ENCODE measurements at regions not wholly inside any gene's neighbourhood (a gene's known extent, or its start where the extent isn't known, plus 50 kb on each side); places are given as distances from the start of the nearest gene placed in this dataset.

- no peak for TF ChIP-seq CTCF (IDR thresholded peaks at IDR 0.05)
- TF ChIP-seq RCOR1 (IDR thresholded peaks at IDR 0.05; ENCODE audit: low read depth, low read length) = no peak
- no peak for TF ChIP-seq USF2 (IDR thresholded peaks at IDR 0.05)
- no peak for TF ChIP-seq POLR2AphosphoS2 (conservative IDR thresholded peaks at IDR 0.05; ENCODE audit: low read length)
- TF ChIP-seq MYC (IDR thresholded peaks at IDR 0.05; ENCODE audit: borderline replicate concordance, low read length) = no peak
- TF ChIP-seq RARB (CRISPR knock-in tag; IDR thresholded peaks at IDR 0.05) = no peak
- no peak for TF ChIP-seq RAD21 (conservative IDR thresholded peaks at IDR 0.05 in 1 of 2, IDR thresholded peaks at IDR 0.05 in 1 of 2)
- TF ChIP-seq FOSB (CRISPR knock-in tag; IDR thresholded peaks at IDR 0.05) = no peak
- TF ChIP-seq POLR2A (IDR thresholded peaks at IDR 0.05; ENCODE audit: low read length) = no peak
Observed at GRCh38 chr3:82355228-82355627, 593.8 kb upstream of the GBE1 start.
